22Rv1 (cell line): ENCODE measurements at regions not wholly inside any gene's neighbourhood (a gene's known extent, or its start where the extent isn't known, plus 50 kb on each side); places are given as distances from the start of the nearest gene placed in this dataset.
A peak's percentile ranks its signal among the peaks of the same experiment; 100 is the strongest.

Experiments
- H3K27ac ChIP-seq: fragments of 450-650 bp; 2 replicates; pipeline ENCODE4 v1.5.1; 2017
- ZFX ChIP-seq: fragments of 450-650 bp; IDR thresholded peaks from 2 replicates; pipeline ENCODE4 v1.6.1; 2017; ENCODE audit warnings: antibody characterized with exemption, borderline replicate concordance
- TF ChIP-seq, protein P1 (sequence below): fragments of 450-650 bp; IDR thresholded peaks from 2 replicates; pipeline ENCODE4 v1.5.1; 2017; ENCODE audit warnings: mild to moderate bottlenecking

- H3K27ac ChIP-seq, result no peak overlapping the region
- TF ChIP-seq ZFX, result no peak
- TF ChIP-seq, protein P1, sequence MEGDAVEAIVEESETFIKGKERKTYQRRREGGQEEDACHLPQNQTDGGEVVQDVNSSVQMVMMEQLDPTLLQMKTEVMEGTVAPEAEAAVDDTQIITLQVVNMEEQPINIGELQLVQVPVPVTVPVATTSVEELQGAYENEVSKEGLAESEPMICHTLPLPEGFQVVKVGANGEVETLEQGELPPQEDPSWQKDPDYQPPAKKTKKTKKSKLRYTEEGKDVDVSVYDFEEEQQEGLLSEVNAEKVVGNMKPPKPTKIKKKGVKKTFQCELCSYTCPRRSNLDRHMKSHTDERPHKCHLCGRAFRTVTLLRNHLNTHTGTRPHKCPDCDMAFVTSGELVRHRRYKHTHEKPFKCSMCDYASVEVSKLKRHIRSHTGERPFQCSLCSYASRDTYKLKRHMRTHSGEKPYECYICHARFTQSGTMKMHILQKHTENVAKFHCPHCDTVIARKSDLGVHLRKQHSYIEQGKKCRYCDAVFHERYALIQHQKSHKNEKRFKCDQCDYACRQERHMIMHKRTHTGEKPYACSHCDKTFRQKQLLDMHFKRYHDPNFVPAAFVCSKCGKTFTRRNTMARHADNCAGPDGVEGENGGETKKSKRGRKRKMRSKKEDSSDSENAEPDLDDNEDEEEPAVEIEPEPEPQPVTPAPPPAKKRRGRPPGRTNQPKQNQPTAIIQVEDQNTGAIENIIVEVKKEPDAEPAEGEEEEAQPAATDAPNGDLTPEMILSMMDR, result no peak
Measured at GRCh38 chr13:104414771-104415170, 1348.6 kb upstream of the SLC10A2 start.

DNA sequence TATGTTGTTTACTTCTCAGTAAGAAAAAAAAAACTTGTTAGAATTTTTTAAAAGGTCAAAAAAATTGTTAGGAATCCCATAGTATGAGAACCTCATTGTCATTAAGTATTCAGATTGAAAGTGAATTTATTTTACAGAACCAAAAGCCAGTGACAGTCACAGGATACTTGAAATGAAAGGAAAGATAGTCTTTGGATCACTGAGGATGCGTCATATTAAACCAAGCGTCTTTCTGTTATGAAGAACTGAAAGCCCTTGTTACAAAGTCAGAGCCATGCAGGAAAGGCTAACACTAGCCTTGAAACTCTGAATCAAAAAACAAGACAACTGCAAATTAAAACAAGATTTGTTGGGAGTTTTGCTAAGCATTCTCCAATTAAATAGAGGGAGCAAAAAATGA lies 1348.0 kb upstream of the SLC10A2 start:
- TF ChIP-seq, protein P1, result no peak
- no peak for TF ChIP-seq ZFX
- no peak overlapping the region for H3K27ac ChIP-seq

DNA sequence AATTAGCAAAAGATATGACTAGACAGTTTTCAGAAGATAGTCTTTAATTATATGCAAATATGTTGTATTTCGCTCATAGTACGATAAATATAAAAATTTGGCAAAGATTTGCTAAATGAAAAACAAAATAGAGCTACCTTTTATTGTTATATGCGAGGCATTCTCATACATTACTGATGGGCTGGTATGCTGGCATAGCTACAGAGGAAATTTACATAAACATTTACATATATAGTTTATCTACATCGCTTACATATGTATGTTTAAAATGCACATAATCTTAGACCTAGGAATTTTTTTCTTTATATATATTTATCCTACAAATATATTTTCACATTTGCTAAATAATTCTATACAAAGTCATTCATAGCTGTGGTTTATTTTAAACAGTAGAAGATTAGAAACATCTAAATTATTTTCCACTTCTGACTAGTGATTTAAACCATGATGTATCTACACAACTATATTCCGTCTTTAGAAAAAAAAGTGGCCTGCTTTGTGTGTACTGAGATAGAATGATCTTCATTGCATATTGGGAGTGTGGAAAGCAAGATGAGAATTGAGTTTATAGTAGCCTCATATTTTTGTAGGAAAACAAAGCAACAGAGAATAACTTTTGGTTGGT lies 1345.0 kb upstream of the SLC10A2 start:
- no peak overlapping the region for H3K27ac ChIP-seq
- TF ChIP-seq, protein P1, result no peak
- TF ChIP-seq ZFX, result no peak

DNA sequence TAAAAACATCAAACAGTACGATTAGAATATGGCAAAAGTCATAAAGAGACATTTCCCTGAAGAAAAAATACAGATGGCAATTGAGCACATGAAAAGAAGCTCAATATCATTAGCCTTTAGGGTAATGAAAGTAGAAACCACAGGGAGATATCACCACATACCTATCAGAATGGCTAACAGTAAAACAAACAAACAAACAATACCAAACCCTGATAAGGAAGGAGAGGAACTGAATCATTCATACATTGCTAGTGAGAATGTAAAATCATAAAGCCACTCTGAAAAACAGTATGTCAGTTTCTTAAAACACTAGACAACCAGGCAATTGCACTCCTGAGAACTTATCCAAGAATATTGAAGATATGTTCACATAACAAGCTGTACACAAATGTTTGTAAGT lies 1342.5 kb upstream of the SLC10A2 start:
- H3K27ac ChIP-seq, result no peak overlapping the region
- TF ChIP-seq ZFX, result no peak
- TF ChIP-seq, protein P1, result no peak

GRCh38 chr13:104404325-104404724 lies 1338.1 kb upstream of the SLC10A2 start:
- no peak overlapping the region for H3K27ac ChIP-seq
- TF ChIP-seq, protein P1, result no peak
- no peak for TF ChIP-seq ZFX

GRCh38 chr13:104389691-104390090 lies 1323.5 kb upstream of the SLC10A2 start:
- H3K27ac ChIP-seq, result peak overlapping the region; percentile 60
- TF ChIP-seq, protein P1, result no peak
- TF ChIP-seq ZFX, result no peak

DNA sequence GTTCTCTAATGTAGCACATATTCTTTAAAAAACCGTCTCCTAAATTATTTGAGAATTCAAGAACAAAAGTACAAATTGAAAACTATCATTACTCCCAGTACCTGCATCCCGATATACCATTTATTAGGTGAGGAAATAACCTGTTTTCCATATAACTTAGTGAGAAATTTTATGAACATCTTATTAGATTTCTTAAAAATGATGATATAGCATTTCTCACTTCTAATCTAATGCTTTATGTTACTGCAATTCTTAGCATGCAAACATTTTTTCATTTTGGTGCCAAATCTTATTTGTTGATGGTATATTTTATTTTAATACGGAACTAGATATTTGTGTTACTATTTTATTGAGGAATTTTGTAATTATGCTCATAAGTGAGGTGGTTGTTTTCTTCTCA lies 1321.3 kb upstream of the SLC10A2 start:
- TF ChIP-seq ZFX, result no peak
- TF ChIP-seq, protein P1, result no peak
- no peak overlapping the region for H3K27ac ChIP-seq
